Stimulated activated CD8-positive, alpha-beta memory T cell treated with anti-CD3 and anti-CD28 coated beads, Interleukin-4, amount 100 ng/mL, for 4 hours (primary cell): ENCODE measurements at regions not wholly inside any gene's neighbourhood (a gene's known extent, or its start where the extent isn't known, plus 50 kb on each side); places are given as distances from the start of the nearest gene placed in this dataset.
"Not testable (repeated sequence)": the region's sequence is repeated elsewhere in the genome, so short reads cannot be mapped to it uniquely, and the experiment has no call there.

Experiments
- DNase-seq, 2 donors: peaks; one replicate each; pipeline ENCODE4 v3.0.0-alpha.2; 2020; ENCODE audit warnings: low read depth in 2 of 2, low spot score in 1 of 2

DNA sequence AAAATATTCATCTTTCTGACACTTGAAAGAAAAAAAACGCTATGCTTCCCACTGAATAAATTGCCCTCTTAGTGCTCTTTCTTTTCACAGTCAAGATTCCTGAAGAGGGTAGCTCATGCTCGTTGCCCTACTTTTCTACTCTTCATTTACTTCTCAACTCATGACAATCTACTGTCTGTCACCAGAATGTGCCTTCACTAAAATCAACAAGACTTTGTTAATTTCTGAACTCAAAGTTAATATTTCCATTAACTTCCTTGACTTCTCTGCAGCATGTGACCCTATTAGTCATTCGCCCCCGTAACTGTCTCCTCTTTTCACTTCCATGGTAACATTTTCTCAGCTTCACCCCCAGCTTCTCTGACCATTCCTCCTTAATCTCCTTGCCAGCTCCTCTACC, 98.9 kb upstream of the MAPRE2 start:
- no peak for DNase-seq

DNA sequence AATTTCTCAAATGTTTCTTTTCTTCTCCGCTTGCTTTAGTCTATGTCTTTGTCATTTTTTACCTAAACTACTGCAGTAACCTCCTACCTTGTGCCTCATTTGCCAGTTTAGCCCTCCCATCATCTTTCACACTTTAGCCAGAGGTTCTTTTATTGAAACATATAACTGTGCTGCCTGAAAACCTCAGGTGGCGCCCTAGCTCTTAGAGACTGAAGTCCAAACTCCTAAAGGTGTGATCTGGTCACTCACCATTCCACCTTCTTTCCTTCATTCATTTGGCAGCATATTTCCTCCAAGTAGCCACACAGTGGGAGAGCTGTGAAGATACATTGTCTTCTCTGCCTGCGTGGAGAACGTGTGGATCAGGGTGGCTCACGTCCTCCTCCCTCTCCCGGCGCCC, 98.2 kb upstream of the MAPRE2 start:
- DNase-seq = no peak

DNA sequence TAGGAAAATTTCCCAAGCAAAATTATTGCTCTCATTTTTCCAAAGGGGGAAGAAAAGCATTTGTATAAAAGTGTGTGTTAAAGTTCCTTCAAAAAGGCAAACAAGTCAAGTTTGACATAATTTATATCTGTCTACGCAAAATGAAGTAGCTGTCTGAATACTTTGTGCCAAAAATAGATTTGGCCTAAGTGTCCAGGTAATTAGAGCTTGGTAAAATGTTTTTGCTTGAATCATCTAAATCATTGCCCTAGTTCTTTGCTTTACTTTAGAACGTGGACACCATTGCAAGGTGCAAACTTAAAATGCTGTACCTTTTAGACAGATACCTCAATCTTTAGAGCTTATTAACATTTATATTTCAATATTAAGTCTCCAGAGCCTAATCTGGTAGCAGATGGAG, 97.6 kb upstream of the MAPRE2 start:
- DNase-seq = no peak

DNA sequence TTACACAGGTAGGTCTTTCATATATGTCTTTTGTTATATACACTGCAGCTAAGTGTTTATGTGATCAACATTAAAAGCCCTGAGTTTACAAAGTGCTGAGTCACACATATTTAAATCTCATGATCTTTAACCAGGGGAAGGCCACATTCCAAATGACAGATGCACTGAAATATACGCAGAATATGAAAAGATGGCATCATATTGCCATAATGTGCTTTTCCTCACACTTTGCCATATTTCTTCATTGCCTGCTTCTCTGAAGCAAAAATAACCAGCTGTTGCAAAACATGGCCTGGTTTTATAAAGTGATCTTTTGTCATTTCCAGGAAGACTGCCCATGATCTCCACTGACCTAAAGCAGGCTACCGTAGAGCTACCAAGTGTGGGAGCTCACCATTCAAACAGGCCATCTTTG, 93.5 kb upstream of the MAPRE2 start:
- no peak for DNase-seq

DNA sequence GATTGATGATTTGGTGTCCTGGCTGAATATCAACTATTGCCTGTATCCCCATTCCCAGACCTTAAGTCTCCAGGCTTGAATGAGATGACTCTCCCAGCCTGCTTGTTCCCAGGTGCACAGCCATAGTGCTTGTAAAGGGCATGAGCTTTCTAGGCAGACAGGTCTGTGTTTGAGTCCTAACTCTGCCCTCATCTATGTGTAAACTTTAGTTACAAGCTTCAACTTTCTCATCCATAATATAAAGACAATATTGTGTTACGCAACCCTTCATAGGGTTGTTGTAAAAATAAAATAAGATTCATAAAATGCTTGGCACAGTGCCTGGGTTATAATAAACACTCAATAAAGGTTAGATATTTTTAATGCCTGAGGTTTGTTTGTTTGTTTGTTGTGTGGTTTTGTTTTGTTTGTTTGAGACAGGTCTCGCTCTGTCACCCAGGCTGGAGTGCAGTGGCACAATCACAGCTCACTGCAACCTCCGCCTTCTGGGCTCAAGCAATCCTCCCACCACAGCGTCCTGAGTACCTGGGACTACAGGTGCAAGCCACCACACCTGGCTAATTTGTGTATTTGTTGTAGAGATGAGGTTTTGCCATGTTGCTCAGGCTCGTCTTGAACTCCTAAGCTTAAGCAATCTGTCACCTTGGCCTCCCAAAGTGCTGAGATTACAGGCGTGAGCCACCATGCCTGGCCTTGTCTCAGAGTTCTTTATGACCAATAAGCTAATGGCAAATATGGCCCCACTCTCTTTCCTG, 89.4 kb upstream of the MAPRE2 start:
- DNase-seq = no peak

DNA sequence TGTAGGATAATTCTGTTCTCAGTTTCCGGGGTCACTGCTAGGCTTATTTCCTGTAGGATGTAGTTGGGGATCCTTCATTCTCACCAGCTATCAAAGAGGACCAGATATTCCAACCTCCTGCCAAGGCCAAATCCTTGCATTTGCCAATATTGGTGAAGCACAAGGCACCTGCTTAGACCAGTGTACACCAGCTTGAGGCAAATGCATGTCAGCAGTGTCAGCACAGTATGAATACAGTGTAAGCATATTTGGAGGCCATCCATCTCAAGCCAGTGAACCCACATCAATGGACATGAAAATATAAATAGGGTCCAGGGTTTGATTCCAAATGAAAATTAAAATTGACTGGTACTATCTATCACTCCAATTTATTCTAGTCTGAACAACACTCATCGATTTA, 88.0 kb upstream of the MAPRE2 start:
- DNase-seq = no peak

DNA sequence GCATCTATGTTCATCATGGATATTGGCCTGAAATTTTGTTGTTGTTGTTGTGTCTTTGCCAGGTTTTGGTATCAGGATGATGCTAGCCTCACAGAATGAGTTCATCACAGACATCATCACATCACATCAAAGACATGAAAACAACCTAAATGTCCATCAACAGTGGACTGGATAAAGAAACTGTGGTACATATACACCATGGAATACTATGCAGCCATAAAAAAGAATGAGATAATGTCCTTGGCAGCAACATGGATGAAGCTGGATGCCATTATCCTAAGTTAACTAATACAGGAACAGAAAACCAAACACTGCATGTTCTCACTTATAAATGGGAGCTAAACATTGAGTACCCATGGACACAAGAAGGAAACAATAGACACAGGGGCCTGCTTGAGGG, 85.7 kb upstream of the MAPRE2 start:
- DNase-seq = not testable (repeated sequence)

DNA sequence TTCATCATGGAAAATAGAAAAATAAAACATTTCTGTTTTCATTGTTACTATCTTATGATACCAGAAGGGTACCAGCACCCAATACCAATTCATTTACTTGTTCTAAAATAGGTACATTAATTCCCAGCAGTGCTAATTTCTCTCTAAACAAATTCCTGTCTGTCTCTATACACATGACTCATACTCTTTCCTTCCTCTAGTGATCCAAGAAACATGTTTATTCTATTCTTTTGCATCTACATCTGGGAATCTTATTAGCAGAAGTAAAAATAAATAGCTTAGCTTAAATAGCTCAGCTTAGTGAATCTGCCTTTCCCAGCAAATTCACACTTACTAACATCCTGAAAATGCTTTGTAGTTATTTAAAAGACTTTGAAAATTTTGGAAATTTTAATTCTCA, 84.5 kb upstream of the MAPRE2 start:
- DNase-seq = no peak

DNA sequence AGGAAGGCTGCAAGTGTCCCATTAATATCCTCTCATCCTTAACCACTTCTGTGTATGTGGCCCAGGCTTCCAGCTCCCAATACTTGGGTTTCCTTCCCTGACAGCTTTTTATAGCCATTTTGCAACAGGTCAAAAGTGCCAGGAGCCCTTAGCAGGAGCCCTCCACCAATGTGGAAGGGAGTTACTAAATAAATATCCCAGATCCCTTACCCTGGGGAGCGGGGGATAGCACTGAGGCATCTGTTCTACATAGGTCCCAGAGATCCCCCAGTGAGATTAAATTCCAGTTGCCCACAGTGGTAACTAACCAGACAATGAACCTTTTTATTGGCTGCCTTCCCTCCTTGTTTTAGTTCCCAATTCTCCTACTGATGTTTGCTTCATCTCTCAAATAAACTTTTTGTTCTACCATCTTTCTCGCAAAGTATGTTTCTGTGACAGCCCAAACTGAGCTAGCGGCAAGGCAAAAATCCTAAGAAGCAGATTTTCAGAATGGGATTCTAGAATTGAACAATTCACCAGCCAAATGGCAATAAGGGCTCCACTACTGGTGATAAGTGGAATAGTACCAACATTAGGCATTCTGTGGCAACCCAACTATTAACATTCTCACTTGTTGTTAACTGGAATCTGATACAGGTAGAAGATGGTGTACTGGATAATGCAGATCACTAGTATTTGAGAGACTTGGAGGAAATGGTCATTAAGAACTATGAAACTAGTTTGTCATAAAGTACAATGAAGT, 83.9 kb upstream of the MAPRE2 start:
- no peak for DNase-seq

DNA sequence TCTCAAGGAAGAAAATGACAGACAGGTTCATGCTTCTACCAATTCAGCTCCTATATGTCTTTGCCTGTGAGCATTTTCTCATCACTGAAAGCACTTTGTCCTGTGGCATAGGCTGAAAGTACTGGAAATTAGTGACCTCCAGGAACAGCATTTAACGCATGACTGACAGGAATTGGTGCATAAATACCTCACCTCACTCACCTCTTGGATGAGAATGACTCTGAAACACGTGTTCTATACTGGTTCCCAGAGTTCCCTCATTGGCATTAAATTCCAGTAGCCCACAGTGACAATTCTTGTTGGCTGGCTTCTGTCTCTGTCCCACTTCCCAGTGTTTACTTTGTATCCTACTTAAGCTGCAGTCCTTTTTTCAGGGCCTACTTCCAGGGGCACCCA, 83.4 kb upstream of the MAPRE2 start:
- no peak for DNase-seq

DNA sequence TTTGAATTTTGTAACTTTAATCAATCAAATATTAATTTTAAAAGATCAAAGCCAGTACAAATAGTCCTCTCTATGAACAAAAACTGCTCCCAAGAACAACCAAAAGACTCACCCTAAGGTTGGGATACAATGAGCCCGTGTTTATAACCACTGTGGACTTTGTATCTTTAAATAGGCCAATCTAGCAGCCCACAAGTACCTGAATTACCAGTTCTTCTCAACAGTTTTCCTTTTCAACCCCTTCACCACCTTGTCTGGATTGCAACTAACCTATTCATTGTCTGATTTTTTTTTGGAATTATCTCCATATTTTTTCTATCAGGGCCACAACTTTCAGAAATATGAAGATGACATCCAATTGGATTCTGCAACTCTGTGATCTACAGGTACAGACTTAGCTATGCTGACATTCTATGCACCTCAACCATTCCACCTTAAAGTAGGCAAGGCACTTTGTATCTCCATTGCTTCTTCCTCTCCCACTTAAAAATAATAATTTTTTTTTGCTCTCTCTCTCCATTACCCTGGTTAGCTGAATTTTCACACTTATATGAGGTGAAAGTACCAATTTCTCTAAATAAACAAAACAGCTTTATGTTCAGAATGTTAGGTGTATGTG, 81.9 kb upstream of the MAPRE2 start:
- no peak for DNase-seq

DNA sequence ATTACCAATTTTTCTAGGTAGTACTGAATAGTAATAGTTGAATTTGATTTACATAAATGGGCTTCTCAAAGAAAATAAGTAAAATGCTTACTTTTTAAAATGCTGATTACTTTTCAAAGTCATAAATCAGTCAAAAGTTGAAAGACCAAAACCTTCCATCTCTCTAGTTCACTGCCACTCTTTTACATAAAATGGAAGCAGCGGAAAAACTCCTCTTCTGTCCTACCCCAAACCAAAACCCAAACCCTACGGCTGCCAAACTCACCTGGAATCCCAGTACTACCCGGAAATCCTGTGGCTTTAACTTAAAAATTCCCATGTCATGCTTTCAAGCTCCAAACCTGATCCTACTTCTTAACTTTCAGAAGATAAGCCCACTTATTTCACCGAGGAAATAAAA, 81.2 kb upstream of the MAPRE2 start:
- no peak for DNase-seq

DNA sequence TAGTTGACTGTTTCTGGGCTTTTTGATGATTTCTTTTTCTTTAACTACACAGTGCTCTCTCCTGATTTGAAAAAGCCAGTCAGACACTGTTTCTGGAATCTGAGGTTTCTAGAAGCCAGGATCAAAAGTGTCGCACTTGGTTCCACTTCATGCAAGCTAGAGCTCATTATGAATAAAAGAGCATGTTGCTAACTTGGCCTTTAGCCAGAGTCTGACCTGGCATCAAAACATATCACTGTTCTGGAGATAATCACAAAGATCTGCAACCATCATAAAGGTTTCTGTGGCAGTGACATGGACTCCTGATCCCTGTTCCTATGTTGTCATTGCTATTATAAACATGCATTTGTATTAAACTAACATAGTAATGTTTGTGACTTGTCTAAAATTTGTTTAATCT, 76.1 kb upstream of the MAPRE2 start:
- DNase-seq = no peak

DNA sequence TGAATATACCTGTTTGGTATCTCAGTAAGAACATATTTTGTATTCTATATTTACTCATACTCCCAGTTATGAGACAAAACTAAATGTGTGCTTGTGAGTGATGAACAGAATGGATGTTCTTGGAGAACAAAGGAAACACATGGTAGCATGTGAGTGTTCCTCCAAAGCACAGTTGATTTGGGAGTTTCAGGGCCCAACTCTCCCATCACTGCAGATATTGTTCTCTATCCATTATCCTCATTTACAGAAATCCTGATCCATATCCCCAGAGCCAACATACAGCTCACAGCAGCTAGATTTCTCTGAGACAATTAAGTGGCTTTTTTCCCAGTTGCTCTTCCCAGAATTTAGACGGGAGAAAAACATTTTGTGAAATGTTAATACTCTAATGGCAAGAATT, 75.6 kb upstream of the MAPRE2 start:
- DNase-seq = no peak

DNA sequence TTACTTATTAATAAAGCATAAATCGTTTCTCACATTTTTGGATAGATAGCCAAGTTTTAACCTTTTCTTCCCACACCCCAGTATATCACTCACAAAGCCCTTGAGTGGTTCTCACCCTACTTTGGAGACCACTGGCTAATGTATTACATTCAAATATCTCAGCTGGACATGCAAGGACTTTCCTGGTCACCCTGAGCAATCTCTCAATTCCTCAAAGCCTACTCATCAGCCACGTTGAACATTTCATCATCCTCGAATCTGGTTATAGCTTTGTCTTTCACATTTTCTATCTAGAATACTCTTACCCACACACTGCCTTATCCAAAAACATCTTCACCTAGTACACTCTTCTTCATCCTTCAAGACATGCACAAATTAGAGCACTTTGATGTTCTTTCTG, 71.1 kb upstream of the MAPRE2 start:
- DNase-seq = no peak

DNA sequence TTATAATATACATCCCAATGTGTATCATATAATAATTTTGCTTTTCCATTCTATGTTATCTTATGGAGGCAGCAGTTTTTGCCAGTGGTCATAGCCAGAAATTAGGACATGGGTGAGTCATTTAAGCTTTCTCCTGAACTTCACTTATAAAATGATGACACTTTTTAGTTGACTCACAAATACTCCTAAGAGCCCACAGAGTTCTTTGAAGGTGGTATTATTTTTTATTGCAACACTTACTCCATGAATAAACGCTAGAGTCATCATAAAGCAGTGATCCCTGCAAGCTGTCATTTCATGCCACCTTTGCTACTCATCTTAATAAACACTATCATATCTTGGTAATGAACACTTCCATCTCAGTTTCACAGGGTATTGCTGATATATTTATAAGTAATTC, 69.9 kb upstream of the MAPRE2 start:
- no peak for DNase-seq

DNA sequence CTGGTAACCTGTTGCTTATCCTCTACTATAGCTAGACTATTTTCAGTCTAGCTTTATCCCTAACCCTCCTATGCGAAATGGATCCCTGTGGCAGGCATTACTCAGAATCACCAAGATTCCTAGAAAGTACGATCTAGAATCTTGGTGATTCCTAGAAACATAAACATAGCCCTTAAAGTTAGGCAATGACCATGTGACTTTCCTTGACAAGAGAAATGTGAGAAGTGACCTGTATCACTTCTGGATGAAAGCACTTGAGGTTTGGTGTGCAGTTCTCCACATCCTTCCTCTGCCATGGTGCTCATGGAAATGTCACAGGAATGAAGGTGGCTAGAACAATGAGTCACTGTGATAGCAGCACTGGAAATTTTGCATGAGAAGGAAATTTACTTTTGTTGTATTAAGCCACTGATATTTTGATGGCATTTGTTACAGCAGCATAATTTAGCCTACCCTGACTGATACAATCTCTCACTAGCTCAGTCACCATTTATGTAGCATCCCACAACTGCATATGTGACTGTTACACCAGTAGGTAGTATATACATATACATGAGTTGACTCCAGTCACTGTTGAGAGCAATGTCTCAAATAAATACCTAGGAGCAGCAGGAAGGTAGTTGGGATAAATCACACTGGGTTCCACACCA, 68.3 kb upstream of the MAPRE2 start:
- no peak for DNase-seq

DNA sequence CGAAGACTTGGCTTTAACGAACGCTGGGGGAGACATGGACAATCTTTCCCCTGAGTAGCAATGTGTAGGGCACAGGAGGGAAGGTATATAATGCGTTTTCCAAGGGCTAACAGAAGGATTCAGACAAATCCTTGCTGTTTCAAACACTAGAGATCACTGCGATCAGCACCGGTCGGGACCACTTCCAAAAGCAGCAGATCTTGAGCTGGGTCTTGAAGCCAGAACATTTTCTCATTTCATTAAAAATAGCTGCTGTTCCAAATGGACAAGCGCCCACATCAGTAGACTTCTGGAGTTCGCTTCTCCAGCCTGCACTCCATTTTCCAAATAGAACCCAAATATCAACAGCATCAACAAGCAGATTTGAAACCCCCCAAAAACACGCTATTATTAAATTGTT, 65.1 kb upstream of the MAPRE2 start:
- no peak for DNase-seq

DNA sequence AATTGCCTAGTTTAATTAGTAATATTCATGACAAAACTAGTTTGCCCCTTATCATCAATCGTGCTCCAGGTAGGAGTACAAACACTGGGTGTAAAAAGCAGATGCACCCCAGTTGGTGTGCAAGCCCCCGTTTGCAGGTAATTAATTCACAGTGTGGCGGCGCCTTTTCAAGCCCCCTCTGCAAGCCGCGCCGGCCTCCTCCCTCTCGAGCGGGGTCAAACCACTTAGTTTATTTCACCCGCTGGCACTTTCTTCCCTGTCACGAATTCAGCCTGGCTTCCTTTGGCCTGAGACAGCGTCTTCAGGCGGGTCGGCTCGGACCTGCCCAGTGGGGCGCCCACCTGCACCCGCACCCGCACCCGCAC, 64.7 kb upstream of the MAPRE2 start:
- no peak for DNase-seq

DNA sequence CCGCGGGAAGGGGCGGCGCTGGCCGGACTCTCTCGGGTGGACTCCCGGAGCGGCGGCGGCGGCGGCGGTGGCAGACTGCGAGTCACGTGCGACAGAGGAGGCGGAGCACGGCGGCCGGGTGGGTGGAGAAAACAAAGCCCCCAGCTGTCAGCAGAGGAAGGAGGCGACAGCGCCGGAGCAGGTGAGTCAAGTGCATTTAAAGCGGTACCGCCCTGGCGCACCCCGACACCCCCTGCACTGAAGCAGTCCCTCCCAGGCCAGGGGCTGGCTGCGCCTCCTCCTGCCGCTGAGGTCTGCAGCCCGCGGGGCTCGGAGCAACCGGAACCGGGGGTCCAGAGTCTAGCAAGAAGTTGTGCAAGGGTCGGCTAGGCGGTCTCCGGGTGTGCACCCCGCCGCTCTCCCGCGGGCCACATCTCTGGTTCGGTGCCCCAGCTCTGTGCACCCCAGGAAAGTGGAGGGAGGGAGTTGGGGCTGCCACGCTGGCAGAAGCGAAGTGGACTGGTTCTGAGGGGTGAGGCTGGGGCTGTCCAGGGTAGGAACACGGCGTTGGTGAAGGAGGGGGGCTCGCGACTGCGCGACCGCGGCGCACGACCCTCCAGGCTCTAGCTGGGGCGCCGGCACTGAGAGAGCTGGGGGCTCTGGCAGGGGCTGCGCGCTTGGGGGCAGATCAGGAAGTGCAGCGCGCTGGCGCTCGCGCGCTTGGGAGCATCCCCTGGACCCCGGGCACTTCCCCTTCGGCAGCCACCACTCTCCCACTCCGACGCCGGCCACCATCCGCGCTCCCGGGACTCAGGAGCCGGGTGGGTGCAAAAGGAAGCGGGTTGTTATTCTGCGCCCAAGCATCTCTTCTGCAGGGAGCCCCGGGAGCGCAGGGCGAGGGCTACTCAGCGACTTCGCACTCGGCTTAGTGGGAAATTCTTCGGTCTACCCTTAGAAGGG, 64.0 kb upstream of the MAPRE2 start:
- DNase-seq = peak; percentile 67 to 70
